Astrocyte (in vitro differentiated cells and primary cell): ENCODE measurements at regions not wholly inside any gene's neighbourhood (a gene's known extent, or its start where the extent isn't known, plus 50 kb on each side); places are given as distances from the start of the nearest gene placed in this dataset.
A peak's percentile ranks its signal among the peaks of the same experiment; 100 is the strongest.

ENCODE experiments used
- DNase-seq: peaks from one replicate; pipeline ENCODE4 v3.0.0-alpha.2; 2010; ENCODE audit warnings: low read depth
- FAIRE-seq: peaks from 2 replicates; lab custom pipeline; 2011; peaks lifted over from hg19 to GRCh38; lab: Jason Lieb, UNC
- H2AFZ ChIP-seq: 2 replicates; pipeline ENCODE4 v1.6.0; 2012; ENCODE audit warnings: low read depth, low read length, inconsistent platforms
- H3K27ac ChIP-seq: 2 replicates; pipeline ENCODE4 v1.5.1; 2011; ENCODE audit warnings: low read depth, low read length, inconsistent platforms
- H3K27me3 ChIP-seq: 2 replicates; pipeline ENCODE4 v1.6.0; 2011; ENCODE audit warnings: low read length, inconsistent platforms; ENCODE audit not compliant: insufficient read depth
- H3K36me3 ChIP-seq: 2 replicates; pipeline ENCODE4 v1.5.1; 2011; ENCODE audit warnings: low read length, inconsistent platforms; ENCODE audit not compliant: insufficient read depth
- H3K4me1 ChIP-seq: 2 replicates; pipeline ENCODE4 v1.5.1; 2011; ENCODE audit warnings: low read length, inconsistent platforms; ENCODE audit not compliant: insufficient read depth
- H3K4me2 ChIP-seq: 2 replicates; pipeline ENCODE4 v1.6.0; 2012; ENCODE audit warnings: low read length, inconsistent platforms
- H3K4me3 ChIP-seq: 2 replicates; pipeline ENCODE4 v1.5.1; 2011; ENCODE audit warnings: low read depth, mild to moderate bottlenecking, low read length, inconsistent platforms; ENCODE audit not compliant: insufficient read depth
- H3K79me2 ChIP-seq: 2 replicates; pipeline ENCODE4 v1.6.0; 2012; ENCODE audit warnings: mild to moderate bottlenecking, low read length, inconsistent platforms; ENCODE audit not compliant: insufficient read depth
- H3K9ac ChIP-seq: 2 replicates; pipeline ENCODE4 v1.6.0; 2012; ENCODE audit warnings: mild to moderate bottlenecking, low read length, inconsistent platforms
- H3K9me3 ChIP-seq: 2 replicates; pipeline ENCODE4 v1.5.1; 2012; ENCODE audit warnings: low read depth, mild to moderate bottlenecking, low read length, inconsistent platforms; ENCODE audit not compliant: insufficient read depth
- H4K20me1 ChIP-seq: 2 replicates; pipeline ENCODE4 v1.6.0; 2012; ENCODE audit warnings: low read length, inconsistent platforms; ENCODE audit not compliant: insufficient read depth
- H3K27ac Mint-ChIP-seq: one replicate; pipeline ENCODE4 v1.8.0; 2021; ENCODE audit warnings: mild to moderate bottlenecking, mixed read lengths; ENCODE audit not compliant: unreplicated experiment
- H3K27me3 Mint-ChIP-seq: one replicate; pipeline ENCODE4 v1.8.0; 2021; ENCODE audit warnings: low read depth, mixed read lengths; ENCODE audit not compliant: unreplicated experiment
- H3K36me3 Mint-ChIP-seq: one replicate; pipeline ENCODE4 v1.8.0; 2021; ENCODE audit warnings: low read depth, mixed read lengths; ENCODE audit not compliant: unreplicated experiment
- H3K4me1 Mint-ChIP-seq: one replicate; pipeline ENCODE4 v1.8.0; 2021; ENCODE audit warnings: low read depth, mixed read lengths; ENCODE audit not compliant: unreplicated experiment
- H3K4me3 Mint-ChIP-seq: one replicate; pipeline ENCODE4 v1.8.0; 2021; ENCODE audit warnings: mild to moderate bottlenecking, moderate library complexity, mixed read lengths; ENCODE audit not compliant: unreplicated experiment
- H3K9me3 Mint-ChIP-seq: one replicate; pipeline ENCODE4 v1.8.0; 2021; ENCODE audit warnings: mild to moderate bottlenecking, mixed read lengths; ENCODE audit not compliant: unreplicated experiment
- EZH2 ChIP-seq: IDR thresholded peaks from 2 replicates; pipeline ENCODE4 v1.6.1; 2012; ENCODE audit warnings: mild to moderate bottlenecking, low read length, inconsistent platforms; ENCODE audit not compliant: insufficient read depth
- TF ChIP-seq, protein P1 (sequence below): IDR thresholded peaks from 2 replicates; pipeline ENCODE4 v1.5.1; 2011; ENCODE audit warnings: low read depth, mild to moderate bottlenecking, inconsistent platforms, low read length, moderate library complexity; ENCODE audit not compliant: insufficient read depth

GRCh38 chr10:3293581-3294431, 121.2 kb upstream of the PITRM1 start:
- DNase-seq (peak; percentile 63), FAIRE-seq (no peak)
- peak overlapping the region; percentile 64 for H3K4me2 ChIP-seq

GRCh38 chr10:3292636-3293035, 120.1 kb upstream of the PITRM1 start:
- Histone ChIP-seq H3K79me2 (no peaks in the 10 kb centered on the region), H3K36me3 (no peaks in the 10 kb centered on the region), H3K4me1 (peaks cover 7% of the 10 kb centered on the region), H3K27me3 (no peaks in the 10 kb centered on the region), H3K9ac (no peak overlapping the region), H2AFZ (no peak overlapping the region), H4K20me1 (no peaks in the 10 kb centered on the region), H3K4me3 (no peak overlapping the region), H3K27ac (no peak overlapping the region), H3K9me3 (no peaks in the 10 kb centered on the region), H3K4me2 (no peak overlapping the region)
- Mint-ChIP-seq H3K9me3 (peaks cover 1% of the 10 kb centered on the region), H3K36me3 (no peaks in the 10 kb centered on the region), H3K27ac (no peak overlapping the region), H3K4me1 (peaks cover 10% of the 10 kb centered on the region), H3K4me3 (no peak overlapping the region), H3K27me3 (peaks cover 25% of the 10 kb centered on the region)
- FAIRE-seq, result no peak
- TF ChIP-seq, protein P1, sequence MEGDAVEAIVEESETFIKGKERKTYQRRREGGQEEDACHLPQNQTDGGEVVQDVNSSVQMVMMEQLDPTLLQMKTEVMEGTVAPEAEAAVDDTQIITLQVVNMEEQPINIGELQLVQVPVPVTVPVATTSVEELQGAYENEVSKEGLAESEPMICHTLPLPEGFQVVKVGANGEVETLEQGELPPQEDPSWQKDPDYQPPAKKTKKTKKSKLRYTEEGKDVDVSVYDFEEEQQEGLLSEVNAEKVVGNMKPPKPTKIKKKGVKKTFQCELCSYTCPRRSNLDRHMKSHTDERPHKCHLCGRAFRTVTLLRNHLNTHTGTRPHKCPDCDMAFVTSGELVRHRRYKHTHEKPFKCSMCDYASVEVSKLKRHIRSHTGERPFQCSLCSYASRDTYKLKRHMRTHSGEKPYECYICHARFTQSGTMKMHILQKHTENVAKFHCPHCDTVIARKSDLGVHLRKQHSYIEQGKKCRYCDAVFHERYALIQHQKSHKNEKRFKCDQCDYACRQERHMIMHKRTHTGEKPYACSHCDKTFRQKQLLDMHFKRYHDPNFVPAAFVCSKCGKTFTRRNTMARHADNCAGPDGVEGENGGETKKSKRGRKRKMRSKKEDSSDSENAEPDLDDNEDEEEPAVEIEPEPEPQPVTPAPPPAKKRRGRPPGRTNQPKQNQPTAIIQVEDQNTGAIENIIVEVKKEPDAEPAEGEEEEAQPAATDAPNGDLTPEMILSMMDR, result no peak
- no peak for TF ChIP-seq EZH2
- no peak for DNase-seq

More at GRCh38 chr10:3293581-3294431, 121.2 kb upstream of the PITRM1 start:
- Histone ChIP-seq H3K9me3 (no peaks in the 10 kb centered on the region), H4K20me1 (no peaks in the 10 kb centered on the region), H3K79me2 (no peaks in the 10 kb centered on the region), H2AFZ (peak overlapping the region; percentile 21), H3K27me3 (no peaks in the 10 kb centered on the region), H3K36me3 (no peaks in the 10 kb centered on the region), H3K9ac (no peak overlapping the region), H3K4me1 (peaks cover 7% of the 10 kb centered on the region), H3K27ac (no peak overlapping the region), H3K4me3 (no peak overlapping the region)
- Mint-ChIP-seq H3K4me1 (peaks cover 10% of the 10 kb centered on the region), H3K27ac (peak overlapping the region; percentile 6), H3K36me3 (no peaks in the 10 kb centered on the region), H3K4me3 (no peak overlapping the region), H3K9me3 (peaks cover 1% of the 10 kb centered on the region), H3K27me3 (peaks cover 26% of the 10 kb centered on the region)
- TF ChIP-seq, protein P1, result no peak
- TF ChIP-seq EZH2, result no peak

GRCh38 chr10:3290550-3290949, 118.0 kb upstream of the PITRM1 start:
- no peaks in the 10 kb centered on the region for H4K20me1 ChIP-seq
- H3K27me3 ChIP-seq, result no peaks in the 10 kb centered on the region
- H3K9ac ChIP-seq, result no peak overlapping the region
- H3K36me3 ChIP-seq, result no peaks in the 10 kb centered on the region
- Mint-ChIP-seq H3K4me1 (peaks cover 10% of the 10 kb centered on the region), H3K9me3 (peaks cover 1% of the 10 kb centered on the region), H3K27me3 (peaks cover 21% of the 10 kb centered on the region), H3K4me3 (no peak overlapping the region), H3K36me3 (no peaks in the 10 kb centered on the region), H3K27ac (no peak overlapping the region)
- TF ChIP-seq, protein P1, result no peak
- no peak for TF ChIP-seq EZH2
- H2AFZ ChIP-seq, result no peak overlapping the region
- DNase-seq (no peak), FAIRE-seq (no peak)
- H3K9me3 ChIP-seq, result no peaks in the 10 kb centered on the region
- no peak overlapping the region for H3K27ac ChIP-seq
- H3K79me2 ChIP-seq, result no peaks in the 10 kb centered on the region
- no peak overlapping the region for H3K4me3 ChIP-seq
- no peak overlapping the region for H3K4me2 ChIP-seq
- peaks cover 7% of the 10 kb centered on the region for H3K4me1 ChIP-seq
